HCT116 (cell line): ENCODE measurements at regions not wholly inside any gene's neighbourhood (a gene's known extent, or its start where the extent isn't known, plus 50 kb on each side); places are given as distances from the start of the nearest gene placed in this dataset.
"Not testable (repeated sequence)": the region's sequence is repeated elsewhere in the genome, so short reads cannot be mapped to it uniquely, and the experiment has no call there.

Source experiments
- ATAC-seq: fragments of 200-7000 bp; cut with Tn5 transposase; 2 replicates; pipeline ENCODE4 v1.9.1; 2020; ENCODE audit warnings: mild to moderate bottlenecking, moderate library complexity
- BruUV-seq: library from RNA; stranded (reverse); fragments of 400-500 nt; replicated peaks from 2 replicates; lab custom pipeline; 2021; lab: Mats Ljungman, UMichigan
- CTCF ChIA-PET: fragments of 300-600 bp; sonication (Branson Sonifier 250); formaldehyde crosslinking; loops from one replicate; lab custom pipeline; 2021; ENCODE audit warnings: antibody characterized with exemption; lab: Charles Lee
- POLR2A ChIA-PET: fragments of 300-600, 350-600 bp; sonication (Branson Sonifier 250); formaldehyde crosslinking; loops from one replicate; lab custom pipeline; 2021; ENCODE audit warnings: antibody characterized with exemption; lab: Charles Lee
- RAD21 ChIA-PET, 2 experiments: fragments of 300-600 bp; sonication (Branson Sonifier 250); formaldehyde crosslinking; loops; one replicate each; lab custom pipeline; 2023; ENCODE audit warnings: low total read pairs in 2 of 2; ENCODE audit not compliant: uncharacterized antibody in 2 of 2, unreplicated experiment in 2 of 2, low non-redundant PET in 1 of 2; lab: Charles Lee
- DNase-seq: peaks from one replicate; pipeline ENCODE4 v3.0.0-alpha.2; 2010; ENCODE audit warnings: low read depth, low spot score
- H2AFZ ChIP-seq: fragments of 200-600 bp; shearing (Covaris generic), sonication (generic); 2 replicates; pipeline ENCODE4 v1.6.1; 2017; ENCODE audit warnings: low read depth, mixed run types, mixed read lengths, antibody characterized with exemption, low read length; ENCODE audit not compliant: poor library complexity, severe bottlenecking
- H3K27ac ChIP-seq: 2 replicates; pipeline ENCODE4 v1.5.1; 2012; ENCODE audit warnings: low read depth, low read length
- H3K27me3 ChIP-seq: fragments of 200-600 bp; sonication (generic); 2 replicates; pipeline ENCODE4 v1.6.1; 2016; ENCODE audit warnings: mixed run types, low read length, mixed read lengths; ENCODE audit not compliant: insufficient read depth
- H3K36me3 ChIP-seq, 2 experiments: fragments of 200-500 bp in 1 of 2; fragments of 200-600 bp in 1 of 2; sonication (Bioruptor generic) in 1 of 2; sonication (generic) in 1 of 2; 2 replicates each; pipeline versions ENCODE4 v1.5.1 to v1.6.1; 2014 to 2016; ENCODE audit warnings: low read length in 2 of 2, inconsistent platforms in 1 of 2, mixed read lengths in 1 of 2, mixed run types in 1 of 2; ENCODE audit not compliant: insufficient read depth in 2 of 2, control insufficient read depth in 1 of 2
- H3K4me1 ChIP-seq, 2 experiments: fragments of 200-600 bp in 1 of 2; sonication (generic) in 1 of 2; 2 replicates each; pipeline versions ENCODE4 v1.5.1 to v1.6.1; 2012 to 2017; ENCODE audit warnings: low read length in 2 of 2, inconsistent platforms in 1 of 2, mild to moderate bottlenecking in 1 of 2, mixed read lengths in 1 of 2, mixed run types in 1 of 2, moderate library complexity in 1 of 2; ENCODE audit not compliant: insufficient read depth in 2 of 2, control insufficient read depth in 1 of 2
- H3K4me2 ChIP-seq: fragments of 200-600 bp; sonication (generic); 2 replicates; pipeline ENCODE4 v1.6.1; 2017; ENCODE audit warnings: mixed run types, low read length, mixed read lengths
- H3K4me3 ChIP-seq, 2 experiments: fragments of 200-600 bp in 1 of 2; sonication (generic) in 1 of 2; replicated peaks in 1 of 2; 2 replicates each; pipeline ENCODE4 v1.5.1; 2011 to 2016; ENCODE audit warnings: low read length in 2 of 2, control low read depth in 1 of 2, low read depth in 1 of 2, mild to moderate bottlenecking in 1 of 2, mixed read lengths in 1 of 2, mixed run types in 1 of 2
- H3K79me2 ChIP-seq: fragments of 200-600 bp; sonication (generic); 2 replicates; pipeline ENCODE4 v1.6.1; 2017; ENCODE audit warnings: mild to moderate bottlenecking, mixed run types, low read length, moderate library complexity, mixed read lengths; ENCODE audit not compliant: insufficient read depth
- H3K9ac ChIP-seq: fragments of 200-600 bp; sonication (generic); 2 replicates; pipeline ENCODE4 v1.6.1; 2016; ENCODE audit warnings: low read length, mixed read lengths
- H3K9me2 ChIP-seq: fragments of 200-600 bp; sonication (generic), shearing (Covaris generic); 2 replicates; pipeline ENCODE4 v1.6.1; 2017; ENCODE audit warnings: mixed run types, mild to moderate bottlenecking, moderate library complexity; ENCODE audit not compliant: insufficient read depth
- H3K9me3 ChIP-seq, 2 experiments: fragments of 200-500 bp in 1 of 2; fragments of 200-600 bp in 1 of 2; sonication (Bioruptor generic) in 1 of 2; sonication (generic) in 1 of 2; 2 replicates each; pipeline ENCODE4 v1.6.1; 2014 to 2017; ENCODE audit warnings: low read length in 2 of 2, mixed read lengths in 2 of 2, inconsistent platforms in 1 of 2, low read depth in 1 of 2, mild to moderate bottlenecking in 1 of 2, mixed run types in 1 of 2, moderate library complexity in 1 of 2; ENCODE audit not compliant: control insufficient read depth in 1 of 2, insufficient read depth in 1 of 2
- H4K20me1 ChIP-seq: fragments of 200-600 bp; sonication (generic), shearing (Covaris generic); 2 replicates; pipeline ENCODE4 v1.6.1; 2017; ENCODE audit warnings: mixed run types, mild to moderate bottlenecking, moderate library complexity; ENCODE audit not compliant: insufficient read depth
- CBX3 ChIP-seq: IDR thresholded peaks from 2 replicates; pipeline ENCODE4 v1.6.1; 2012; ENCODE audit warnings: low read depth
- ELF1 ChIP-seq: IDR thresholded peaks from 2 replicates; pipeline ENCODE4 v1.6.1; 2012; ENCODE audit warnings: low read depth, borderline replicate concordance
- EZH2phosphoT487 ChIP-seq: fragments of 200-600 bp; IDR thresholded peaks from 2 replicates; pipeline ENCODE4 v1.6.1; 2018; ENCODE audit warnings: antibody characterized with exemption, borderline replicate concordance
- JUND ChIP-seq: IDR thresholded peaks from 2 replicates; pipeline ENCODE4 v1.6.1; 2012
- POLR2AphosphoS5 ChIP-seq: IDR thresholded peaks from 2 replicates; pipeline ENCODE4 v1.6.1; 2011; ENCODE audit warnings: mild to moderate bottlenecking, low read depth, low read length, moderate library complexity
- SIN3A ChIP-seq: IDR thresholded peaks from 2 replicates; pipeline ENCODE4 v1.6.1; 2012; ENCODE audit warnings: low read depth
- YY1 ChIP-seq: IDR thresholded peaks from 2 replicates; pipeline ENCODE4 v1.6.1; 2011; ENCODE audit warnings: low read length, low read depth, moderate library complexity, mild to moderate bottlenecking; ENCODE audit not compliant: insufficient replicate concordance; ENCODE audit errors: extremely low read depth
- intact Hi-C: fragments of 100-400 bp; cut with micrococcal nuclease; formaldehyde crosslinking; loops from 2 replicates; pipeline ENCODE4 v1.10.0; 2022
- TF ChIP-seq, protein P1 (sequence below), 3 experiments: fragments of 200-600 bp in 1 of 3; sonication (generic) in 1 of 3; IDR thresholded peaks in 2 of 3; conservative IDR thresholded peaks in 1 of 3; 2 replicates each; pipeline ENCODE4 v1.5.1; 2012 to 2017; ENCODE audit warnings: low read depth in 2 of 3, low read length in 2 of 3, antibody characterized with exemption in 1 of 3, borderline replicate concordance in 1 of 3, control low read depth in 1 of 3, mild to moderate bottlenecking in 1 of 3, mixed read lengths in 1 of 3, mixed run types in 1 of 3, moderate library complexity in 1 of 3; ENCODE audit not compliant: insufficient read depth in 1 of 3
- TF ChIP-seq, protein P2 (sequence below): IDR thresholded peaks from 2 replicates; pipeline ENCODE4 v1.6.1; 2012

DNA sequence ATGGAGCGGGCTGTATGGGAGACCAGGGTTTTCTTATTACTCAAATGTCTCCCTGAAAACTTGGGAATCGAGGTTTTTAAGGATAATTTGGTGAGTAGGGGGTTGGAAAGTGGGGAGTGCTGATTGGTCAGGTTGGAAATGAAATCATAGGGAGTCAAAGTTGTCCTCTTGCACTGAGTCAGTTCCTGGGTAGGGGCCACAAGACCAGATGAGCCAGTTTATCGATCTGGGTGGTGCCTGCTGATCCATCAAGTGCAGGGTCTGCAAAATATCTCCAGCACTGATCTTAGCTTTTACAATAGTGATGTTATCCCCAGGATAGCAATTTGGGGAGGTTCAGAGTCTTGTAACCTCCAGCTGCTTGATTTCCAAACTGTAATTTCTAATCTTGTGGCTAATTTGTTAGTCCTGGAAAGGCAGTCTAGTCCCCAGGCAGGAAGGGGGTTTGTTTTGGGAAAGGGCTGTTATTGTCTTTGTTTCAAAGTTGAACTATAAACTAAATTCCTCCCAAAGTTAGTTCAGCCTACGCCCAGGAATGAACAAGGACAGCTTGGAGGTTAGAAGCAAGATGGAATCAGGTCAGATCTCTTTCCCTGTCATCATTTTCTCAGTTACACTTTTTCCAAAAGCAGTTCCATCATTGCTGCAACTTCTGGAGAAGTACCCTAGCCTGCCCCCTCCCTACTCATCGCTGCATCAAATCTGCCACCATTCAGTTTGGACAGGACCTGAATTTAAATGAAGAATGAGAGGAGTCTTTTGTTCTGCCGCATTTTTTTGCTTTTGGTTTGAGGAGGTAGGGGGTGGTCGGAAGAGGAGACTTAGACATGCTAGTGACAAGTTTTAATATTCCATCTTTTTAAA, 236.4 kb upstream of the GALNT17 start:
- H3K4me1 ChIP-seq, DNase-seq, BruUV-seq, H3K36me3 ChIP-seq, H4K20me1 ChIP-seq, intact Hi-C loops, H3K4me3 ChIP-seq, ATAC-seq, H3K9me2 ChIP-seq, H3K9me3 ChIP-seq, H3K79me2 ChIP-seq, CTCF ChIA-PET, H3K4me2 ChIP-seq, POLR2A ChIA-PET, H3K27ac ChIP-seq, H2AFZ ChIP-seq, H3K9ac ChIP-seq, H3K27me3 ChIP-seq, RAD21 ChIA-PET: not testable (repeated sequence)

DNA sequence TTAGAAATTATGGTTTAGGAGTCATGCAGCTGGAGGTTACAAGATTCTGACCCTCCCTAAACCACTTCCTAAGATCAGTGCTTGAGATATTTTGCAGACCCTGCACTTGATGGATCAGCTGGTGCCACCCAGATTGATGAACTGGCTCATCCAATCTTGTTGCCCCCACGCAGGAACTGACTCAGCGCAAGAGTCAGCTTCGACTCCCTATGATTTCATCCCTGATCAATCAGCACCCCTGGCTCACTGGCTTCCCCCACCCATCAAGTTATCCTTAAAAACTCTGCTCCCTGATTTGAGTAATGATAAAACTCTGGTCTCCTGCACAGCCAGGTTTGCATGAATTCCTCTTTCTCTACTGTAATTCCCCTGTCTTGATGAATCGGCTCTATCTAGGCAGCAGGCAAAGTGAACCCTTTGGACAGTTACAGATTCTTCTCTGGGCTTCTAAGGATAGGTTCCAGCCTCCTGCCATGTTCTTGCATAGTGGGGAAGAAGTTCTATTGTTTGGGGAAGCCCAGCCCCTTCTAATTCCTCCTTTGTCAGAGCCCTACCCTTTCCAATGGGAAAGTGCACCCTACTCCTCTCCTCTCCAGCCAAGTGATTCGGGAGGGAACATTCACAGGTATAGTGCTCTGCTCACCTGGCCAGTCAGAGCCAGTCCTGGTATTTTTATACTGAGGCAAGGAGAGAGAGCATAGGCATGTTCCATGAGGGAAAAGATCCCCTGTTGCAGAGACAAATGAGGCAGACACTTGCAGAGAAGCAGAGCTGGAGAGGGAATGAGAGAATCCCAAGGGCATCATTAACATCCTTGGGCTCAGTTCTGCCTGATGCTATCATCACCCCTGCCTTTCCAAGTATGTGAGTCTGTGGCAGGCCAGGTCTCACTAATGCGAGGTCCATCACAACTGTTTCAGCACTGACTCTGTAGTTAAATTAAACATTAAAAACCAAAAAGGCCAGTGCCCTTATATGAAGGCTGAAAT, 224.4 kb upstream of the GALNT17 start:
- Histone ChIP-seq H3K27ac (no peak overlapping the region), H3K27me3 (no peaks in the 10 kb centered on the region), H3K4me3 (no peak overlapping the region), H3K9me3 (peaks cover 4 to 7% of the 10 kb centered on the region in 2 experiments; a peak in 2 of 4 replicates), H2AFZ (no peak overlapping the region), H3K9ac (no peak overlapping the region), H3K36me3 (no peaks in the 10 kb centered on the region), H3K9me2 (no peaks in the 10 kb centered on the region), H4K20me1 (no peaks in the 10 kb centered on the region), H3K79me2 (no peaks in the 10 kb centered on the region), H3K4me2 (no peak overlapping the region), H3K4me1 (no peaks in the 10 kb centered on the region)
- ChIA-PET POLR2A (no interaction called here), CTCF (no interaction called here), RAD21 (no interaction called here)
- DNase-seq (no peak), ATAC-seq (no peak)
- intact Hi-C loops: no loop called here
- no TSS peak for BruUV-seq
- TF ChIP-seq POLR2AphosphoS5: no peak
- no peak for TF ChIP-seq YY1
- no peak for TF ChIP-seq SIN3A
- TF ChIP-seq CBX3: no peak
- TF ChIP-seq, protein P1, sequence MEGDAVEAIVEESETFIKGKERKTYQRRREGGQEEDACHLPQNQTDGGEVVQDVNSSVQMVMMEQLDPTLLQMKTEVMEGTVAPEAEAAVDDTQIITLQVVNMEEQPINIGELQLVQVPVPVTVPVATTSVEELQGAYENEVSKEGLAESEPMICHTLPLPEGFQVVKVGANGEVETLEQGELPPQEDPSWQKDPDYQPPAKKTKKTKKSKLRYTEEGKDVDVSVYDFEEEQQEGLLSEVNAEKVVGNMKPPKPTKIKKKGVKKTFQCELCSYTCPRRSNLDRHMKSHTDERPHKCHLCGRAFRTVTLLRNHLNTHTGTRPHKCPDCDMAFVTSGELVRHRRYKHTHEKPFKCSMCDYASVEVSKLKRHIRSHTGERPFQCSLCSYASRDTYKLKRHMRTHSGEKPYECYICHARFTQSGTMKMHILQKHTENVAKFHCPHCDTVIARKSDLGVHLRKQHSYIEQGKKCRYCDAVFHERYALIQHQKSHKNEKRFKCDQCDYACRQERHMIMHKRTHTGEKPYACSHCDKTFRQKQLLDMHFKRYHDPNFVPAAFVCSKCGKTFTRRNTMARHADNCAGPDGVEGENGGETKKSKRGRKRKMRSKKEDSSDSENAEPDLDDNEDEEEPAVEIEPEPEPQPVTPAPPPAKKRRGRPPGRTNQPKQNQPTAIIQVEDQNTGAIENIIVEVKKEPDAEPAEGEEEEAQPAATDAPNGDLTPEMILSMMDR (IDR thresholded peaks at IDR 0.05 in 2 of 3, conservative IDR thresholded peaks at IDR 0.05 in 1 of 3; ENCODE audit: borderline replicate concordance in 1 of 3, insufficient read depth in 1 of 3, low read depth in 2 of 3, low read length in 2 of 3): no peak
- no peak for TF ChIP-seq JUND
- TF ChIP-seq, protein P2, sequence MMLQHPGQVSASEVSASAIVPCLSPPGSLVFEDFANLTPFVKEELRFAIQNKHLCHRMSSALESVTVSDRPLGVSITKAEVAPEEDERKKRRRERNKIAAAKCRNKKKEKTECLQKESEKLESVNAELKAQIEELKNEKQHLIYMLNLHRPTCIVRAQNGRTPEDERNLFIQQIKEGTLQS: no peak
- TF ChIP-seq ELF1: no peak
- TF ChIP-seq EZH2phosphoT487: no peak
